Fibroblast of lung (primary cell): ENCODE measurements at regions not wholly inside any gene's neighbourhood (a gene's known extent, or its start where the extent isn't known, plus 50 kb on each side); places are given as distances from the start of the nearest gene placed in this dataset.
"Not testable (repeated sequence)": the region's sequence is repeated elsewhere in the genome, so short reads cannot be mapped to it uniquely, and the experiment has no call there.

Experiments
- CTCF ChIP-seq, 2 donors: IDR thresholded peaks in 1 of 2; conservative IDR thresholded peaks in 1 of 2; 1 replicate in 1 of 2; 2 replicates in 1 of 2; pipeline ENCODE4 v1.5.1; 2011 to 2012; ENCODE audit warnings: low read length in 2 of 2, control low read depth in 1 of 2, inconsistent platforms in 1 of 2, low read depth in 1 of 2, mild to moderate bottlenecking in 1 of 2
- EZH2 ChIP-seq: IDR thresholded peaks from 2 replicates; pipeline ENCODE4 v1.5.1; 2012; ENCODE audit warnings: low read length, control low read depth, mild to moderate bottlenecking; ENCODE audit errors: missing control alignments

GRCh38 chr5:89634176-89634575 lies 751.2 kb upstream of the MEF2C start:
- not testable (repeated sequence) for TF ChIP-seq CTCF (conservative IDR thresholded peaks at IDR 0.05 in 1 of 2, IDR thresholded peaks at IDR 0.05 in 1 of 2; ENCODE audit: low read depth in 1 of 2, low read length in 2 of 2); EZH2
